K562 (cell line): ENCODE measurements at regions not wholly inside any gene's neighbourhood (a gene's known extent, or its start where the extent isn't known, plus 50 kb on each side); places are given as distances from the start of the nearest gene placed in this dataset.
A peak's percentile ranks its signal among the peaks of the same experiment; 100 is the strongest.

Experiments used
- BRD9 ChIP-seq: fragments of 450-650 bp; IDR thresholded peaks from 2 replicates; pipeline ENCODE4 v1.6.1; 2018; ENCODE audit warnings: low read depth; ENCODE audit not compliant: partially characterized antibody
- CHD2 ChIP-seq: IDR thresholded peaks from 2 replicates; pipeline ENCODE4 v1.6.1; 2011; ENCODE audit warnings: low read depth, low read length
- FOXP1 ChIP-seq: sonication (generic); formaldehyde crosslinking; IDR thresholded peaks from 2 replicates; pipeline ENCODE4 v1.8.0; 2022; ENCODE audit warnings: mild to moderate bottlenecking, missing genetic modification reagents
- LCOR ChIP-seq: sonication (generic); formaldehyde crosslinking; IDR thresholded peaks from 2 replicates; pipeline ENCODE4 v1.8.0; 2022; ENCODE audit warnings: mild to moderate bottlenecking, missing genetic modification reagents
- SAFB2 ChIP-seq: fragments of 200-400 bp; formaldehyde crosslinking; IDR thresholded peaks from 2 replicates; pipeline ENCODE4 v1.6.1; 2018; ENCODE audit warnings: borderline replicate concordance, low read length, low read depth, moderate library complexity; ENCODE audit not compliant: severe bottlenecking
- SUPT5H ChIP-seq: fragments of 450-650 bp; IDR thresholded peaks from 2 replicates; pipeline ENCODE4 v1.6.1; 2016
- TBL1XR1 ChIP-seq, 2 experiments: IDR thresholded peaks; 2 replicates each; pipeline ENCODE4 v1.6.1; 2012; ENCODE audit warnings: improper control_type of control experiment in 2 of 2, low read length in 2 of 2, mild to moderate bottlenecking in 1 of 2
- TEAD1 ChIP-seq, 2 experiments: fragments of 450-650 bp in 1 of 2; sonication (generic) in 1 of 2; formaldehyde crosslinking; IDR thresholded peaks; 2 replicates each; pipeline versions ENCODE4 v1.4.0 to v1.8.0; 2020 to 2022; ENCODE audit warnings: mild to moderate bottlenecking in 2 of 2, missing genetic modification reagents in 1 of 2
- ZNF41 ChIP-seq: fragments of 250-450 bp; sonication (Bioruptor Pico); conservative IDR thresholded peaks from 2 replicates; pipeline ENCODE4 v1.4.0; 2020; ENCODE audit warnings: mild to moderate bottlenecking
- ZNF75A ChIP-seq: fragments of 450-650 bp; formaldehyde crosslinking; IDR thresholded peaks from 2 replicates; pipeline ENCODE4 v1.4.0; 2020; ENCODE audit warnings: mild to moderate bottlenecking
- TF ChIP-seq, protein P1 (sequence below): fragments of 250-450 bp; sonication (Bioruptor Pico); IDR thresholded peaks from 2 replicates; pipeline ENCODE4 v1.5.0; 2021; ENCODE audit warnings: mild to moderate bottlenecking, borderline replicate concordance
- TF ChIP-seq, protein P2 (sequence below): fragments of 450-650 bp; IDR thresholded peaks from 2 replicates; pipeline ENCODE4 v1.6.1; 2016
- TF ChIP-seq, protein P3 (sequence below): fragments of 250-450 bp; sonication (Bioruptor Pico); IDR thresholded peaks from 2 replicates; pipeline ENCODE4 v1.5.0; 2021; ENCODE audit warnings: mild to moderate bottlenecking, moderate library complexity
- TF ChIP-seq, protein P4 (sequence below), 3 experiments: IDR thresholded peaks in 2 of 3; conservative IDR thresholded peaks in 1 of 3; 2 replicates each; pipeline ENCODE4 v1.5.1; 2011 to 2012; ENCODE audit warnings: low read length in 3 of 3, mild to moderate bottlenecking in 3 of 3, control low read depth in 2 of 3, improper control_type of control experiment in 1 of 3, inconsistent platforms in 1 of 3, low read depth in 1 of 3, mixed read lengths in 1 of 3, moderate library complexity in 1 of 3; ENCODE audit not compliant: insufficient read depth in 2 of 3
- TF ChIP-seq, protein P5 (sequence below), 2 experiments: fragments of 450-650 bp; conservative IDR thresholded peaks; 2 replicates each; pipeline ENCODE4 v1.6.1; 2017; ENCODE audit warnings: mild to moderate bottlenecking in 2 of 2, moderate library complexity in 2 of 2
- TF ChIP-seq, protein P6 (sequence below): fragments of 250-450 bp; sonication (Bioruptor Pico); IDR thresholded peaks from 2 replicates; pipeline ENCODE4 v1.8.0; 2021; ENCODE audit warnings: moderate library complexity, mild to moderate bottlenecking, inconsistent platforms

DNA sequence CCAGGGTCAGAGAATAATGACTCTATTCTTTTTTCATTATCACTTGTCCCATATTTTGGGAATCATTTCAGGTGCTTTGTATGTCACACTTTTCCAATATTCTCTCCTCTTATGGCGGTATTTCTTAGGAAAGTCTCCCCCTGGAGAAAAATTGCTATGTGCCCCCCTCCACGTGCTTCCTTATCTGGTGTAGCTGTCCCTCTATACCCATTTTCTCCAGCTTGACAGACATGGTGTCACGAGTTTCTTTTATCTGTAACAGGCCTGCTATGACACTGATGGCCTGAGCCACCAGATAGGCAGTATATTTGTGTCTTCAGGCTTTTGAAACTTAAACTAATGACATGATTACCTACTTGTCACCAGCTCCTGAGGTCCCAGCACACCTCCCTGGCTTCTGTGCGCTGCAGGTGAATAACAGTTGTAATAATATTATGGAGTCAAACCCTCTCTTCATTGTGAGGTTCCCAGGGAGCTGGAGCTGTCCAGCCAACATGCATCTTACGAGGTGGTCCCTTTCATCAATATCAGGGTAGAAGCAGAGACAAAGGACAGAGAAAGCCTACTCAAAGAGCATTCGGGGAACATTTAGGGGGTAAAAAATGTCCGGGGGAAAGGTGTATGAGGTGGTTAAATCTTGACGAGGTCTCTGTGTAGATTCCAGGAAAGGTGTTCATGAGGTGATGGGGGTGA, 71.2 kb upstream of the DUSP10 start (continued):
- TF ChIP-seq, protein P1, sequence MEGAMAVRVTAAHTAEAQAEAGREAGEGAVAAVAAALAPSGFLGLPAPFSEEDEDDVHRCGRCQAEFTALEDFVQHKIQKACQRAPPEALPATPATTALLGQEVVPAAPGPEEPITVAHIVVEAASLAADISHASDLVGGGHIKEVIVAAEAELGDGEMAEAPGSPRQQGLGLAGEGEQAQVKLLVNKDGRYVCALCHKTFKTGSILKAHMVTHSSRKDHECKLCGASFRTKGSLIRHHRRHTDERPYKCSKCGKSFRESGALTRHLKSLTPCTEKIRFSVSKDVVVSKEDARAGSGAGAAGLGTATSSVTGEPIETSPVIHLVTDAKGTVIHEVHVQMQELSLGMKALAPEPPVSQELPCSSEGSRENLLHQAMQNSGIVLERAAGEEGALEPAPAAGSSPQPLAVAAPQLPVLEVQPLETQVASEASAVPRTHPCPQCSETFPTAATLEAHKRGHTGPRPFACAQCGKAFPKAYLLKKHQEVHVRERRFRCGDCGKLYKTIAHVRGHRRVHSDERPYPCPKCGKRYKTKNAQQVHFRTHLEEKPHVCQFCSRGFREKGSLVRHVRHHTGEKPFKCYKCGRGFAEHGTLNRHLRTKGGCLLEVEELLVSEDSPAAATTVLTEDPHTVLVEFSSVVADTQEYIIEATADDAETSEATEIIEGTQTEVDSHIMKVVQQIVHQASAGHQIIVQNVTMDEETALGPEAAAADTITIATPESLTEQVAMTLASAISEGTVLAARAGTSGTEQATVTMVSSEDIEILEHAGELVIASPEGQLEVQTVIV = no peak
- TF ChIP-seq ZNF75A (CRISPR knock-in tag) = peak; percentile 24; the same call in 1 of the 2 replicates
- TF ChIP-seq, protein P2, sequence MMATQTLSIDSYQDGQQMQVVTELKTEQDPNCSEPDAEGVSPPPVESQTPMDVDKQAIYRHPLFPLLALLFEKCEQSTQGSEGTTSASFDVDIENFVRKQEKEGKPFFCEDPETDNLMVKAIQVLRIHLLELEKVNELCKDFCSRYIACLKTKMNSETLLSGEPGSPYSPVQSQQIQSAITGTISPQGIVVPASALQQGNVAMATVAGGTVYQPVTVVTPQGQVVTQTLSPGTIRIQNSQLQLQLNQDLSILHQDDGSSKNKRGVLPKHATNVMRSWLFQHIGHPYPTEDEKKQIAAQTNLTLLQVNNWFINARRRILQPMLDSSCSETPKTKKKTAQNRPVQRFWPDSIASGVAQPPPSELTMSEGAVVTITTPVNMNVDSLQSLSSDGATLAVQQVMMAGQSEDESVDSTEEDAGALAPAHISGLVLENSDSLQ = peak; percentile 60; the same call in 1 of the 2 replicates
- TF ChIP-seq, protein P3, sequence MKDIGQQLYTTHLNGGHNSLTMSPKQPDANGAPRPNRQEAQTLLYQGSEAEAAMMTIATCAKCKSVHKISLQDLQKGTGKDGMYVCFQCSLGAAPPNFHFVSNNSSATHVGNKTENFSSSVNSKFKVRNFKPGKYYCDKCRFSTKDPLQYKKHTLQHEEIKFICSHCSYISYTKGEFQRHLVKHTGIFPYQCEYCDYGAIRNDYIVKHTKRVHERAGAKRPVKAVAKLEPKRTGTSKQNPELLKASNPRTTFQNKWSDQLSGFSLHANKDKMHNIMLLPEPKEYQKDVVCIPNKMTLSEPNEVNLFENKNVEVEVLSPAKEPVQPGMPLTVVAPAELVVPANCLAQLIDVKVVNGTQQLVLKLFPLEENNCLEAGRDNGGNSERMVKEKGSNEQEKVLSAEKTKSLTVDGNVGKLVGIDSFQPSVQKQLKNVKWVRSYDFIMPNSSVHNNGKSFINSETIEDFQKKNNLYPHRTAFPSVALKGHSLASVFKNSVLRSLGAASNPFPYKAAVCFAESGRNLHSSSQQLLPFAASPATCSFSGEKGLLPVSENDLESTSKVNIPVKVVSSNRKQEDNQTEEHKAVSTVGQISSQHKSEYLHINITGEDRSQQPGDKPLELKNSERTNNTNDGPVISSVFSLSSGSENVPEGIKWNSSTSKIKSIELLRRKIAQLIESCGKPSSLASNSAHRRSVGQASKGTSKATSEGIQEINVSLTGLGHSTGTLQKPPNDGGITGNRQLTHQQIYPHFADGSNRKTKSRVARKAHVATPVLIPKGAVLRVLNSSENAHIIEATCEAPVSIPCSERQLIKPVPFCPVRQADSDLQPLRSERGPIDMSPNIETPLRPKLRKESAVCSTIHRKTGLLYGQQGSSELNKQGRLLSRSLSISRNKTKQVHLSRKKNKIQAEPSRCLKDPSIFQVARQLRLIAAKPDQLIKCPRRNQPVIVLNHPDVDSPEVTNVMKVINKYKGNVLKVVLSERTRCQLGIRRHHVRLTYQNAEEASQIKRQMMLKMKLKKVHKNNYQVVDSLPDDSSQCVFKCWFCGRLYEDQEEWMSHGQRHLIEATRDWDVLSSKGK (CRISPR knock-in tag) = no peak
- no peak for TF ChIP-seq SAFB2
- TF ChIP-seq TEAD1 (CRISPR knock-in tag; IDR thresholded peaks at IDR 0.05) = peak in 1 of 2 experiments; percentile 78; a peak in 1 of 4 replicates
- TF ChIP-seq TBL1XR1 (IDR thresholded peaks at IDR 0.05; ENCODE audit: low read length in 2 of 2) = 0 out of 4 replicates have a peak, but pooled peaks of 1 of the 2 experiments have one; percentile 8
- TF ChIP-seq, protein P4, sequence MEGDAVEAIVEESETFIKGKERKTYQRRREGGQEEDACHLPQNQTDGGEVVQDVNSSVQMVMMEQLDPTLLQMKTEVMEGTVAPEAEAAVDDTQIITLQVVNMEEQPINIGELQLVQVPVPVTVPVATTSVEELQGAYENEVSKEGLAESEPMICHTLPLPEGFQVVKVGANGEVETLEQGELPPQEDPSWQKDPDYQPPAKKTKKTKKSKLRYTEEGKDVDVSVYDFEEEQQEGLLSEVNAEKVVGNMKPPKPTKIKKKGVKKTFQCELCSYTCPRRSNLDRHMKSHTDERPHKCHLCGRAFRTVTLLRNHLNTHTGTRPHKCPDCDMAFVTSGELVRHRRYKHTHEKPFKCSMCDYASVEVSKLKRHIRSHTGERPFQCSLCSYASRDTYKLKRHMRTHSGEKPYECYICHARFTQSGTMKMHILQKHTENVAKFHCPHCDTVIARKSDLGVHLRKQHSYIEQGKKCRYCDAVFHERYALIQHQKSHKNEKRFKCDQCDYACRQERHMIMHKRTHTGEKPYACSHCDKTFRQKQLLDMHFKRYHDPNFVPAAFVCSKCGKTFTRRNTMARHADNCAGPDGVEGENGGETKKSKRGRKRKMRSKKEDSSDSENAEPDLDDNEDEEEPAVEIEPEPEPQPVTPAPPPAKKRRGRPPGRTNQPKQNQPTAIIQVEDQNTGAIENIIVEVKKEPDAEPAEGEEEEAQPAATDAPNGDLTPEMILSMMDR (IDR thresholded peaks at IDR 0.05 in 2 of 3, conservative IDR thresholded peaks at IDR 0.05 in 1 of 3; ENCODE audit: insufficient read depth in 2 of 3, low read depth in 1 of 3, low read length in 3 of 3) = no peak
- TF ChIP-seq, protein P5, sequence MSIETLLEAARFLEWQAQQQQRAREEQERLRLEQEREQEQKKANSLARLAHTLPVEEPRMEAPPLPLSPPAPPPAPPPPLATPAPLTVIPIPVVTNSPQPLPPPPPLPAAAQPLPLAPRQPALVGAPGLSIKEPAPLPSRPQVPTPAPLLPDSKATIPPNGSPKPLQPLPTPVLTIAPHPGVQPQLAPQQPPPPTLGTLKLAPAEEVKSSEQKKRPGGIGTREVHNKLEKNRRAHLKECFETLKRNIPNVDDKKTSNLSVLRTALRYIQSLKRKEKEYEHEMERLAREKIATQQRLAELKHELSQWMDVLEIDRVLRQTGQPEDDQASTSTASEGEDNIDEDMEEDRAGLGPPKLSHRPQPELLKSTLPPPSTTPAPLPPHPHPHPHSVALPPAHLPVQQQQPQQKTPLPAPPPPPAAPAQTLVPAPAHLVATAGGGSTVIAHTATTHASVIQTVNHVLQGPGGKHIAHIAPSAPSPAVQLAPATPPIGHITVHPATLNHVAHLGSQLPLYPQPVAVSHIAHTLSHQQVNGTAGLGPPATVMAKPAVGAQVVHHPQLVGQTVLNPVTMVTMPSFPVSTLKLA (conservative IDR thresholded peaks at IDR 0.05) = peak; percentile 41 to 70; a peak in 3 of 4 replicates
- TF ChIP-seq FOXP1 = no peak
- no peak for TF ChIP-seq LCOR (CRISPR knock-in tag)
- TF ChIP-seq CHD2 = no peak
- TF ChIP-seq ZNF41 = 0 out of 2 replicates have a peak, but pooled peaks have one; percentile 20
- TF ChIP-seq, protein P6, sequence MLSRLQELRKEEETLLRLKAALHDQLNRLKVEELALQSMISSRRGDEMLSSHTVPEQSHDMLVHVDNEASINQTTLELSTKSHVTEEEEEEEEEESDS = no peak
- TF ChIP-seq BRD9 = no peak
- TF ChIP-seq SUPT5H = no peak
